ENCODE measurements at regions not wholly inside any gene's neighbourhood (a gene's known extent, or its start where the extent isn't known, plus 50 kb on each side); places are given as distances from the start of the nearest gene placed in this dataset.

GRCh38 chr11:130574740-130575139 lies 126.3 kb downstream of the ADAMTS15 start:
- Histone ChIP-seq H3K9ac (ENCODE audit: low read length) (no peak overlapping the region), H3K9me3 (ENCODE audit: control insufficient read depth, low read length) (no peaks in the 10 kb centered on the region), H3K4me1 (ENCODE audit: control insufficient read depth, insufficient read depth, low read length) (peaks cover 17% of the 10 kb centered on the region), H3K27me3 (replicated peaks; ENCODE audit: control insufficient read depth, insufficient read depth, low read length) (no peaks in the 10 kb centered on the region), H3K4me3 (ENCODE audit: low read length) (no peak overlapping the region), H3K36me3 (ENCODE audit: control insufficient read depth, insufficient read depth, low read length, severe bottlenecking) (no peaks in the 10 kb centered on the region)
- no peak for DNase-seq (ENCODE audit: low read depth)

- H3K36me3 ChIP-seq (ENCODE audit: control insufficient read depth, insufficient read depth, low read length, severe bottlenecking): no peaks in the 10 kb centered on the region
- no peak overlapping the region for H3K4me3 ChIP-seq (ENCODE audit: low read length)
- no peak overlapping the region for H3K9ac ChIP-seq (ENCODE audit: low read length)
- DNase-seq (ENCODE audit: low read depth): no peak
- H3K9me3 ChIP-seq (ENCODE audit: control insufficient read depth, low read length): no peaks in the 10 kb centered on the region
- peaks cover 25% of the 10 kb centered on the region for H3K4me1 ChIP-seq (ENCODE audit: control insufficient read depth, insufficient read depth, low read length)
- no peaks in the 10 kb centered on the region for H3K27me3 ChIP-seq (replicated peaks; ENCODE audit: control insufficient read depth, insufficient read depth, low read length)
These were observed 127.7 kb downstream of the ADAMTS15 start for GRCh38 chr11:130576146-130576545.

- H3K4me1 ChIP-seq (ENCODE audit: control insufficient read depth, insufficient read depth, low read length): peaks cover 39% of the 10 kb centered on the region
- H3K27me3 ChIP-seq (replicated peaks; ENCODE audit: control insufficient read depth, insufficient read depth, low read length): no peaks in the 10 kb centered on the region
- no peak overlapping the region for H3K4me3 ChIP-seq (ENCODE audit: low read length)
- no peaks in the 10 kb centered on the region for H3K36me3 ChIP-seq (ENCODE audit: control insufficient read depth, insufficient read depth, low read length, severe bottlenecking)
- H3K9me3 ChIP-seq (ENCODE audit: control insufficient read depth, low read length): no peaks in the 10 kb centered on the region
- H3K9ac ChIP-seq (ENCODE audit: low read length): no peak overlapping the region
- DNase-seq (ENCODE audit: low read depth): no peak
These were observed 130.4 kb downstream of the ADAMTS15 start for GRCh38 chr11:130578738-130579368.

GRCh38 chr11:130580372-130580771 lies 131.9 kb downstream of the ADAMTS15 start:
- H3K9me3 ChIP-seq (ENCODE audit: control insufficient read depth, low read length): no peaks in the 10 kb centered on the region
- peak; percentile 65 for DNase-seq (ENCODE audit: low read depth)
- H3K9ac ChIP-seq (ENCODE audit: low read length): peak overlapping the region; percentile 65
- peaks cover 48% of the 10 kb centered on the region for H3K4me1 ChIP-seq (ENCODE audit: control insufficient read depth, insufficient read depth, low read length)
- H3K27me3 ChIP-seq (replicated peaks; ENCODE audit: control insufficient read depth, insufficient read depth, low read length): no peaks in the 10 kb centered on the region
- H3K36me3 ChIP-seq (ENCODE audit: control insufficient read depth, insufficient read depth, low read length, severe bottlenecking): no peaks in the 10 kb centered on the region
- no peak overlapping the region for H3K4me3 ChIP-seq (ENCODE audit: low read length)

- Histone ChIP-seq H3K27me3 (replicated peaks; ENCODE audit: control insufficient read depth, insufficient read depth, low read length) (no peaks in the 10 kb centered on the region), H3K4me3 (ENCODE audit: low read length) (no peak overlapping the region), H3K36me3 (ENCODE audit: control insufficient read depth, insufficient read depth, low read length, severe bottlenecking) (no peaks in the 10 kb centered on the region), H3K9ac (ENCODE audit: low read length) (peak overlapping the region; percentile 65), H3K4me1 (ENCODE audit: control insufficient read depth, insufficient read depth, low read length) (peaks cover 55% of the 10 kb centered on the region), H3K9me3 (ENCODE audit: control insufficient read depth, low read length) (no peaks in the 10 kb centered on the region)
- DNase-seq (ENCODE audit: low read depth): peak; percentile 69
These were observed 132.5 kb downstream of the ADAMTS15 start for GRCh38 chr11:130580891-130581492.

GRCh38 chr11:130581646-130582045 lies 133.2 kb downstream of the ADAMTS15 start:
- peak; percentile 22 for DNase-seq (ENCODE audit: low read depth)
- Histone ChIP-seq H3K4me3 (ENCODE audit: low read length) (no peak overlapping the region), H3K9me3 (ENCODE audit: control insufficient read depth, low read length) (no peaks in the 10 kb centered on the region), H3K27me3 (replicated peaks; ENCODE audit: control insufficient read depth, insufficient read depth, low read length) (no peaks in the 10 kb centered on the region), H3K4me1 (ENCODE audit: control insufficient read depth, insufficient read depth, low read length) (peaks cover 58% of the 10 kb centered on the region), H3K9ac (ENCODE audit: low read length) (peak overlapping the region; percentile 65), H3K36me3 (ENCODE audit: control insufficient read depth, insufficient read depth, low read length, severe bottlenecking) (no peaks in the 10 kb centered on the region)

- Histone ChIP-seq H3K4me1 (ENCODE audit: control insufficient read depth, insufficient read depth, low read length) (peaks cover 58% of the 10 kb centered on the region), H3K36me3 (ENCODE audit: control insufficient read depth, insufficient read depth, low read length, severe bottlenecking) (no peaks in the 10 kb centered on the region), H3K9me3 (ENCODE audit: control insufficient read depth, low read length) (peaks cover 4% of the 10 kb centered on the region), H3K27me3 (replicated peaks; ENCODE audit: control insufficient read depth, insufficient read depth, low read length) (no peaks in the 10 kb centered on the region), H3K9ac (ENCODE audit: low read length) (peak overlapping the region; percentile 65), H3K4me3 (ENCODE audit: low read length) (no peak overlapping the region)
- no peak for DNase-seq (ENCODE audit: low read depth)
These were observed 133.7 kb downstream of the ADAMTS15 start for GRCh38 chr11:130582176-130582575.

GRCh38 chr11:130582981-130583380 lies 134.5 kb downstream of the ADAMTS15 start:
- H3K9ac ChIP-seq (ENCODE audit: low read length): peak overlapping the region; percentile 24
- H3K9me3 ChIP-seq (ENCODE audit: control insufficient read depth, low read length): peaks cover 6% of the 10 kb centered on the region
- DNase-seq (ENCODE audit: low read depth): no peak
- peaks cover 58% of the 10 kb centered on the region for H3K4me1 ChIP-seq (ENCODE audit: control insufficient read depth, insufficient read depth, low read length)
- no peaks in the 10 kb centered on the region for H3K36me3 ChIP-seq (ENCODE audit: control insufficient read depth, insufficient read depth, low read length, severe bottlenecking)
- H3K27me3 ChIP-seq (replicated peaks; ENCODE audit: control insufficient read depth, insufficient read depth, low read length): no peaks in the 10 kb centered on the region
- no peak overlapping the region for H3K4me3 ChIP-seq (ENCODE audit: low read length)

GRCh38 chr11:130583801-130584211 lies 135.4 kb downstream of the ADAMTS15 start:
- no peak overlapping the region for H3K4me3 ChIP-seq (ENCODE audit: low read length)
- no peaks in the 10 kb centered on the region for H3K36me3 ChIP-seq (ENCODE audit: control insufficient read depth, insufficient read depth, low read length, severe bottlenecking)
- peaks cover 58% of the 10 kb centered on the region for H3K4me1 ChIP-seq (ENCODE audit: control insufficient read depth, insufficient read depth, low read length)
- H3K27me3 ChIP-seq (replicated peaks; ENCODE audit: control insufficient read depth, insufficient read depth, low read length): no peaks in the 10 kb centered on the region
- peak overlapping the region; percentile 24 for H3K9ac ChIP-seq (ENCODE audit: low read length)
- H3K9me3 ChIP-seq (ENCODE audit: control insufficient read depth, low read length): peaks cover 6% of the 10 kb centered on the region
- DNase-seq (ENCODE audit: low read depth): no peak

GRCh38 chr11:130585545-130585944 lies 137.1 kb downstream of the ADAMTS15 start:
- Histone ChIP-seq H3K9me3 (ENCODE audit: control insufficient read depth, low read length) (peaks cover 6% of the 10 kb centered on the region), H3K4me3 (ENCODE audit: low read length) (no peak overlapping the region), H3K27me3 (replicated peaks; ENCODE audit: control insufficient read depth, insufficient read depth, low read length) (no peaks in the 10 kb centered on the region), H3K4me1 (ENCODE audit: control insufficient read depth, insufficient read depth, low read length) (peaks cover 50% of the 10 kb centered on the region), H3K36me3 (ENCODE audit: control insufficient read depth, insufficient read depth, low read length, severe bottlenecking) (no peaks in the 10 kb centered on the region), H3K9ac (ENCODE audit: low read length) (peak overlapping the region; percentile 18)
- DNase-seq (ENCODE audit: low read depth): peak; percentile 40

- DNase-seq (ENCODE audit: low read depth): no peak
- peaks cover 32% of the 10 kb centered on the region for H3K4me1 ChIP-seq (ENCODE audit: control insufficient read depth, insufficient read depth, low read length)
These were observed 139.2 kb downstream of the ADAMTS15 start for GRCh38 chr11:130587658-130588057.

More at GRCh38 chr11:130587658-130588057, 139.2 kb downstream of the ADAMTS15 start:
- H3K36me3 ChIP-seq (ENCODE audit: control insufficient read depth, insufficient read depth, low read length, severe bottlenecking): no peaks in the 10 kb centered on the region
- H3K9me3 ChIP-seq (ENCODE audit: control insufficient read depth, low read length): peaks cover 6% of the 10 kb centered on the region
- H3K4me3 ChIP-seq (ENCODE audit: low read length): no peak overlapping the region
- H3K27me3 ChIP-seq (replicated peaks; ENCODE audit: control insufficient read depth, insufficient read depth, low read length): no peaks in the 10 kb centered on the region
- no peak overlapping the region for H3K9ac ChIP-seq (ENCODE audit: low read length)

All from adipocyte (in vitro differentiated cells).